SU-DHL-6 (cell line): ENCODE measurements at regions not wholly inside any gene's neighbourhood (a gene's known extent, or its start where the extent isn't known, plus 50 kb on each side); places are given as distances from the start of the nearest gene placed in this dataset.

Experiments
- CTCF ChIP-seq: fragments of 200-600 bp; sonication (generic); IDR thresholded peaks from one replicate; pipeline ENCODE4 v1.5.1; 2017; ENCODE audit warnings: antibody characterized with exemption, mild to moderate bottlenecking, low read length, moderate library complexity; ENCODE audit not compliant: insufficient read depth, poor library complexity, severe bottlenecking
- EZH2phosphoT487 ChIP-seq: fragments of 200-600 bp; sonication (generic), shearing (Covaris generic); conservative IDR thresholded peaks from 2 replicates; pipeline ENCODE4 v1.6.1; 2018; ENCODE audit warnings: mild to moderate bottlenecking, antibody characterized with exemption, low read length, moderate library complexity, mixed read lengths

- TF ChIP-seq CTCF (no peak), EZH2phosphoT487 (no peak)
Observed at GRCh38 chr6:74167976-74168375, 472.0 kb downstream of the CD109 start.
